NCI-H1092 (cell line): ENCODE measurements at regions not wholly inside any gene's neighbourhood (a gene's known extent, or its start where the extent isn't known, plus 50 kb on each side); places are given as distances from the start of the nearest gene placed in this dataset.
"Not testable (repeated sequence)": the region's sequence is repeated elsewhere in the genome, so short reads cannot be mapped to it uniquely, and the experiment has no call there.

Experiments
- DNase-seq: peaks from one replicate; lab custom pipeline; 2025; lab: John Stamatoyannopoulos, UW

GRCh38 chrX:95612350-95612749, 1072.3 kb upstream of the DIAPH2 start:
- no peak for DNase-seq

- no peak for DNase-seq
These were observed 1062.4 kb upstream of the DIAPH2 start for GRCh38 chrX:95622200-95622599.

GRCh38 chrX:95626748-95627147, 1057.9 kb upstream of the DIAPH2 start:
- DNase-seq, result no peak

GRCh38 chrX:95628796-95629195, 1055.8 kb upstream of the DIAPH2 start:
- DNase-seq, result no peak

- no peak for DNase-seq
These were observed 1054.9 kb upstream of the DIAPH2 start for GRCh38 chrX:95629737-95630136.

- DNase-seq, result no peak
These were observed 1044.4 kb upstream of the DIAPH2 start for GRCh38 chrX:95640226-95640625.

GRCh38 chrX:95645738-95646137, 1038.9 kb upstream of the DIAPH2 start:
- no peak for DNase-seq

GRCh38 chrX:95662200-95662599, 1022.4 kb upstream of the DIAPH2 start:
- no peak for DNase-seq

- no peak for DNase-seq
These were observed 1018.6 kb upstream of the DIAPH2 start for GRCh38 chrX:95666056-95666455.

- DNase-seq, result no peak
These were observed 1009.6 kb upstream of the DIAPH2 start for GRCh38 chrX:95675011-95675410.

GRCh38 chrX:95675794-95676193, 1008.8 kb upstream of the DIAPH2 start:
- DNase-seq, result no peak

GRCh38 chrX:95678679-95679078, 1006.0 kb upstream of the DIAPH2 start:
- DNase-seq, result no peak

GRCh38 chrX:95693365-95693764, 991.3 kb upstream of the DIAPH2 start:
- DNase-seq, result no peak

- no peak for DNase-seq
These were observed 980.9 kb upstream of the DIAPH2 start for GRCh38 chrX:95703696-95704095.

- DNase-seq, result no peak
These were observed 967.8 kb upstream of the DIAPH2 start for GRCh38 chrX:95716841-95717240.

- no peak for DNase-seq
These were observed 965.9 kb upstream of the DIAPH2 start for GRCh38 chrX:95718746-95719145.

- DNase-seq, result no peak
These were observed 963.6 kb upstream of the DIAPH2 start for GRCh38 chrX:95721011-95721410.

- no peak for DNase-seq
These were observed 956.2 kb upstream of the DIAPH2 start for GRCh38 chrX:95728446-95728845.

GRCh38 chrX:95729401-95729800, 955.2 kb upstream of the DIAPH2 start:
- no peak for DNase-seq

- no peak for DNase-seq
These were observed 951.2 kb upstream of the DIAPH2 start for GRCh38 chrX:95733426-95733825.

GRCh38 chrX:95754411-95754810, 930.2 kb upstream of the DIAPH2 start:
- no peak for DNase-seq

- DNase-seq, result no peak
These were observed 924.3 kb upstream of the DIAPH2 start for GRCh38 chrX:95760356-95760755.

- no peak for DNase-seq
These were observed 921.9 kb upstream of the DIAPH2 start for GRCh38 chrX:95762716-95763115.

GRCh38 chrX:95764972-95765451, 919.6 kb upstream of the DIAPH2 start:
- no peak for DNase-seq

GRCh38 chrX:95771198-95771597, 913.4 kb upstream of the DIAPH2 start:
- not testable (repeated sequence) for DNase-seq
